A673 (cell line): ENCODE measurements at regions not wholly inside any gene's neighbourhood (a gene's known extent, or its start where the extent isn't known, plus 50 kb on each side); places are given as distances from the start of the nearest gene placed in this dataset.
"Not testable (repeated sequence)": the region's sequence is repeated elsewhere in the genome, so short reads cannot be mapped to it uniquely, and the experiment has no call there.

ENCODE experiments used
- BruUV-seq: library from RNA; stranded (reverse); fragments of 400-500 nt; replicated peaks from 2 replicates; lab custom pipeline; 2021; lab: Mats Ljungman, UMichigan
- CTCF ChIA-PET: fragments of 300-600 bp; sonication (Branson Sonifier 250); formaldehyde crosslinking; loops from one replicate; lab custom pipeline; 2022; ENCODE audit warnings: antibody characterized with exemption; lab: Charles Lee
- POLR2A ChIA-PET: fragments of 300-600 bp; sonication (Branson Sonifier 250); formaldehyde crosslinking; loops from one replicate; lab custom pipeline; 2022; ENCODE audit warnings: antibody characterized with exemption; ENCODE audit not compliant: low non-redundant PET; lab: Charles Lee
- DNase-seq: peaks from one replicate; pipeline ENCODE4 v3.0.0-alpha.2; 2015; ENCODE audit warnings: low spot score
- H3K27ac ChIP-seq: fragments of 200-600 bp; sonication (generic); 2 replicates; pipeline ENCODE4 v1.5.1; 2016; ENCODE audit warnings: mixed run types, low read depth, mild to moderate bottlenecking, mixed read lengths, antibody characterized with exemption, low read length; ENCODE audit not compliant: poor library complexity, severe bottlenecking
- H3K27me3 ChIP-seq: fragments of 200-600 bp; sonication (generic); replicated peaks from 2 replicates; pipeline ENCODE4 v1.6.1; 2017; ENCODE audit warnings: mixed run types, low read depth, mild to moderate bottlenecking, mixed read lengths, antibody characterized with exemption, low read length; ENCODE audit not compliant: insufficient read depth, poor library complexity
- H3K36me3 ChIP-seq: fragments of 200-600 bp; sonication (generic); 2 replicates; pipeline ENCODE4 v1.6.1; 2016; ENCODE audit warnings: mixed run types, mild to moderate bottlenecking, mixed read lengths, antibody characterized with exemption, low read length; ENCODE audit not compliant: insufficient read depth, poor library complexity, severe bottlenecking
- H3K4me1 ChIP-seq: fragments of 200-600 bp; sonication (generic); 2 replicates; pipeline ENCODE4 v1.6.1; 2017; ENCODE audit warnings: mixed run types, mild to moderate bottlenecking, mixed read lengths, antibody characterized with exemption, low read length; ENCODE audit not compliant: insufficient read depth, poor library complexity, severe bottlenecking
- H3K4me3 ChIP-seq: fragments of 200-600 bp; sonication (generic); 2 replicates; pipeline ENCODE4 v1.5.1; 2016; ENCODE audit warnings: low read depth, mixed run types, mild to moderate bottlenecking, mixed read lengths, low read length; ENCODE audit not compliant: poor library complexity, severe bottlenecking
- H3K9me3 ChIP-seq: fragments of 200-600 bp; sonication (generic); 2 replicates; pipeline ENCODE4 v1.6.1; 2016; ENCODE audit warnings: mixed run types, low read depth, mild to moderate bottlenecking, mixed read lengths, antibody characterized with exemption, low read length; ENCODE audit not compliant: poor library complexity, severe bottlenecking
- intact Hi-C: fragments of 100-400 bp; cut with micrococcal nuclease; formaldehyde crosslinking; loops from one replicate; pipeline ENCODE4 v1.10.0; 2022; ENCODE audit not compliant: unreplicated experiment

GRCh38 chrX:144129511-144129910 lies 245.6 kb downstream of the UBE2NL start:
- CTCF ChIA-PET, BruUV-seq: not testable (repeated sequence)

GRCh38 chrX:144130507-144130906 lies 246.6 kb downstream of the UBE2NL start:
- H3K27ac ChIP-seq, intact Hi-C loops, H3K4me1 ChIP-seq, POLR2A ChIA-PET, CTCF ChIA-PET, H3K27me3 ChIP-seq, H3K36me3 ChIP-seq, H3K4me3 ChIP-seq, H3K9me3 ChIP-seq, DNase-seq, BruUV-seq: not testable (repeated sequence)

More at GRCh38 chrX:144129511-144129910, 245.6 kb downstream of the UBE2NL start:
- H3K36me3 ChIP-seq, H3K9me3 ChIP-seq, H3K27ac ChIP-seq, H3K4me3 ChIP-seq, H3K27me3 ChIP-seq, DNase-seq, H3K4me1 ChIP-seq, intact Hi-C loops, POLR2A ChIA-PET: not testable (repeated sequence)

DNA sequence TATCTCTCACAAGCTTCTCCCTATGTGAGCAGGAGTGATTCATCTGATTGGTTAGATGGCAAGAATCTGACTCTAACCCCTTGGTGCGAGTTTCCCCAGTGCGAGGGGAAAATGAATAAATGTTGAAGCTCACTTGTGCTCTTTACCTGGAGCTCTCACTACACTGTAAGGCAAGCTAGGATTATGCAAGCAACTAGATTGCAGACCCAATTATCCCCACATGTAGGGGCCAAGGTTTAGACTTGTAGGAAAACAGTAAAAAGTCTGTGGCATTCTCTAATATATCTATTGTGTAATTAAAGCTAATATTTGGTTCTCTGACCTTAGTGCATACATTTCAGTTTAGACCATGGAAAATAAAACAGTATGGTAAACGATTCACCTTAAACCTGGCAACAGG lies 247.2 kb downstream of the UBE2NL start:
- POLR2A ChIA-PET, H3K27me3 ChIP-seq, H3K27ac ChIP-seq, H3K36me3 ChIP-seq, intact Hi-C loops, H3K4me1 ChIP-seq, H3K4me3 ChIP-seq, H3K9me3 ChIP-seq, DNase-seq, CTCF ChIA-PET, BruUV-seq: not testable (repeated sequence)

DNA sequence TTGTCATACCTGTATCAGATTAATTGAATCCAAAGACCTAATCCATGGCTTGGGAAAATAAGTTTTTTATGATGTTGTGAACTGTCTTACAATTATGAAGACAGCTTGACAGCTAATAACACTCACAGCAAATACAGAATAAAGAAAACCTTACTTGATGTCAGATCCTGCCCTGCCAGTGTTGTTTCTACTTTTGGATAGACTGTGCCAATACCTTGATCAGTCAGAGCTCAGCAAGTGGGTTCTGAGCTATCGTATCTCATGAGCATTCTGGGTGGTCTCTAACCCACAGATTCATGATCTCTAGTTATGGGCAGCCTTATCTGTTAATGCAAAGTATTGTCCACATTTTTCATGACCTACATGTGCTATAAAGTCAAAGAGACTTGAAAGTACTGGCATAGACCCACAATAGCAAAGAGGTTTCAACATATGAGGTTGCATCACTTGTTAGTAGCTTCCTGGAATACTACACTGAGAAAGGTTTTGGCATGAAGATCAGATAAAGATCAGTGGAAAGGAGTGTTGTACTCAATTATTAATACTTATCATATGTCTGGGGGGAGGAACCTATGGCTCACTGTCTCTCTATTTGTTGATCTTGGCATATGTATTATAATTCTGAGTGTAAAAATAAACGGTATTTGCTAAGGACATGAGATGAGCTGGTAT lies 250.7 kb downstream of the UBE2NL start:
- DNase-seq, POLR2A ChIA-PET, BruUV-seq, H3K27me3 ChIP-seq, H3K27ac ChIP-seq, H3K36me3 ChIP-seq, H3K4me1 ChIP-seq, H3K4me3 ChIP-seq, CTCF ChIA-PET, intact Hi-C loops, H3K9me3 ChIP-seq: not testable (repeated sequence)

- BruUV-seq = not testable (repeated sequence)
These were observed 270.6 kb downstream of the UBE2NL start for GRCh38 chrX:144154474-144154873.

GRCh38 chrX:144185197-144185596 lies 301.3 kb downstream of the UBE2NL start:
- POLR2A ChIA-PET, H3K27ac ChIP-seq, intact Hi-C loops: not testable (repeated sequence)

More at GRCh38 chrX:144154474-144154873, 270.6 kb downstream of the UBE2NL start:
- H3K36me3 ChIP-seq, DNase-seq, intact Hi-C loops, CTCF ChIA-PET, H3K27ac ChIP-seq, POLR2A ChIA-PET, H3K27me3 ChIP-seq, H3K4me3 ChIP-seq, H3K9me3 ChIP-seq, H3K4me1 ChIP-seq: not testable (repeated sequence)

DNA sequence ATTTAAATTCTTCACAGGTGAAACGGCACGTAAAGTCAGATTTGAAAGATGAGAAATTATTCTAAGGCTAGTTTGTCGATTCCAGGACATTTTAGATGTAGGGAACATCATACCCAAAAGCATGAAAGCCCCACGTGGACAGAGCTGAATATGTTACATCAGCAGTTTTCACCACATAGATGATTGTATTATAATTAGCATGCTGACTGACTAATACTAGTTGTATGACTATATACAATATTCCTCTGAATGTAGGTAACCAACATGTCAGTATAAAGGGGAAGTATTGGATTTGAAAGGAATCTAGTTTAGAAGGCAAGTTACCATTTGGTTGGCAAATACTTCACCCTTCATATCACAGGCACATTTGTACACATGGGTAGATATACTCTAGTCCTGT lies 304.6 kb downstream of the UBE2NL start:
- intact Hi-C loops = not testable (repeated sequence)

More at GRCh38 chrX:144185197-144185596, 301.3 kb downstream of the UBE2NL start:
- H3K4me3 ChIP-seq, DNase-seq, BruUV-seq, CTCF ChIA-PET, H3K27me3 ChIP-seq, H3K9me3 ChIP-seq, H3K4me1 ChIP-seq, H3K36me3 ChIP-seq: not testable (repeated sequence)

DNA sequence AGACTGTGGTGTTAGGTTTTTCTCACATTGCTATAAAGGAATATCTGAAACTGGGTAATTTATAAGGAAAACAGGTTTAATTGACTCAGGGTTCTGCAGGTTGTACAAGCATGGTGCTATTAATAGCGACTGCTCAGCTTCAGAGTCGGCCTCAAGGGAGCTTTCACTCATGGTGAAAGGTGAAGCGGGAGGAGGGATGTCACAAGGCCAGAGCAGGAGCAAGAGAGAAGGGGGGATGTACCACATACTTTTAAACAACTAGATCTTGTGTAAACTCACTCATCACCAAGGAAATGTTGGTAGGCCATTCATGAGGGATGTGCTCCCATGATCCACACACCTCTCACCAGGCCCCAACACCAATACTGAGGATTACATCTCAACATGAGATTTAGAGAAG lies 313.2 kb downstream of the UBE2NL start:
- H3K4me3 ChIP-seq, CTCF ChIA-PET, H3K9me3 ChIP-seq, DNase-seq, H3K27ac ChIP-seq, POLR2A ChIA-PET, H3K4me1 ChIP-seq, BruUV-seq, H3K27me3 ChIP-seq, intact Hi-C loops, H3K36me3 ChIP-seq: not testable (repeated sequence)

More for the DNA sequence above, 304.6 kb downstream of the UBE2NL start:
- H3K4me3 ChIP-seq, DNase-seq, H3K27me3 ChIP-seq, POLR2A ChIA-PET, H3K27ac ChIP-seq, BruUV-seq, H3K4me1 ChIP-seq, CTCF ChIA-PET, H3K9me3 ChIP-seq, H3K36me3 ChIP-seq: not testable (repeated sequence)
